ENCODE measurements at regions not wholly inside any gene's neighbourhood (a gene's known extent, or its start where the extent isn't known, plus 50 kb on each side); places are given as distances from the start of the nearest gene placed in this dataset.
"Not testable (repeated sequence)": the region's sequence is repeated elsewhere in the genome, so short reads cannot be mapped to it uniquely, and the experiment has no call there.

DNA sequence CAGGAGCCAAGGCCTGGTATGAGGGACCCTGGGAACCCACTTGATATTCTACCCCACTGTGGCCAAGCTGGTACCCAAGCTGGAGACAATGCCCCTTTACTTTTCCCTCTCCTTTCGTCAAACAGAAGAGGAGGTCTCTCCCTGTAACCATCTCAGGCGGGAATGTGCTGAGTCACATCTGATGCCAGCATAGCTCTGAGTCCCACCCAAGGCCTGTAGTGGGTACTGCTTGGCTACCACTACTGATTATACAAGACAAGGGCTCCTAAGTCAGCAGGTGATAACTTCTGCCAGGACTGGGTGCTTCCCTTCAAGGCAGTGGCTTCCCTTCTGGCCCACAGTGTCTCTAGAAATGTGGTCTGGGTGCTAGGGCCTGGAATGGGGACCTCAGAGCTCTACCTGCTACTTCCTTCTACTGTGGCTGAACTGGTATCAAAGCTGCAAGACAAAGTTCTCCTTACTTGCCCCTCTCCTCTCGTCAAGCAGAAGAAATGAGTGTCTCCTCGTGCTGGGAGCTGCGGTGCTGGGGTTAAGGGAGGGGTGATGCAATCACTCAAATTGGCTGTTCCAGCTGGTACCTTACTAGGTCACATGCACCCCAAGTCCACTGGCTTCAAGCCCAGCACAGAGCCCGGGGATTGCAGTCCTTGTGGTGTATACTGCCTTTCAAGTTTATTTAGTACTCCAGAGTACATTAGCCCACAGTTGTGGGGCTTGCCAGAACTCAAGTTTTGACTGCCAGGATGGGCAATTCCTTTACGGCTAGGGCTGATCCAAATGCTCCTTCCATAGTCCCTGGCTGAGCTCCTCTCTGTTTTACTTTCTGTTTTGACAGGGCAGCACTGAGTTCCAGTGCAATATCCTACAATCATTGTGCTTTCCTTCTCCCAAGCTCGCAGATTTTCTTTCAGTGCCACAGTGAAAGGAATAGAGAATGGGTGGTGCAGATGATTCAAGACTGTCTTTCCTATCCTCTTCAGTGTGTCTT is 419.7 kb upstream of the CNTN5 start:
- DNase-seq = no peak

DNA sequence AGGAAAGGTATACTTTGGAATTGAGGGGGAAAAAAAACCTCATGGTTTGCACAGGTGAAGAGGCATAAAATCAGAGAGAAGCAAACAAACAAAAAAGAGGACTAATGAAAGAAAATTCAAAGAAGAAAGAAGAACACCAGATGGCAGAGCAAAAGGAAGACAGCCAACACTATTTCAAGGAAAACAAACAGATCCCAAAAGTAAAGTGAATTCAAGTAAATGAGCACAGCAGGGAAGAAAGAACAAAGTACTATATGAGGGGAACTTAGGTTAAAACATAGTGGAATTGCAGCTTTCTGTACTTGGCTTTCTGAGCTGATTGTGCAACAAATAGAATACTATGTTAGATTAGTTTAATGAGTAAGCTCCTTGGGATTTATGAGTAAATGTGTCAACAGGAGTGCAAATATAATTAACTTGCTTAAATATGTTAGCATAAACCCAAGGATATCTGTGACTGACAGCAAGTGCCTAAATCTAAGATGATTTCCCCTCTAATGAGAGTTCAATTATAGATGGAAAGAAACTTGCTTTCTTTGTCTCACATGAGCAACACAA is 404.6 kb upstream of the CNTN5 start:
- DNase-seq = no peak

GRCh38 chr11:98621767-98622166 is 399.0 kb upstream of the CNTN5 start:
- no peak for DNase-seq

GRCh38 chr11:98625526-98625925 is 395.2 kb upstream of the CNTN5 start:
- DNase-seq = no peak

DNA sequence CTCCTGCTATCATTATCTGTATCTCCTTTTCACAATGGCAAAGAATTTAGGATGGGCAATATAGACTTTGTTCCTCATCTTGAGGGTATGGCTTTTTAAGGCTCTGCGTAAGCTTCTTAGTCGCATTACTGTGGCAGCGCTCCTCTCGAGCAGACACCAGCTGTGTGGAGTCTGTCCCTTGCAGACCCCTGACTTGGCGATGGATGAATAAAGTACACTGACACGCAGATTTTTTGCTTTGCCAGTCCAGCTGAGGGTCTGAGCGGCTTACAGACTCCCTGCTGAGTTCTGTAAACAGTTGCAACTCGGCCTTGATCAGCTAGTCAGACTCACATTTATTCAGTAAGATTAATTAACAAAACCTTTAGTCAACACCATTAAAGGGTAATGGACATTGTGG is 390.0 kb upstream of the CNTN5 start:
- DNase-seq = no peak

- no peak for DNase-seq
These were observed 363.0 kb upstream of the CNTN5 start for GRCh38 chr11:98657711-98658110.

- no peak for DNase-seq
These were observed 361.3 kb upstream of the CNTN5 start for GRCh38 chr11:98659431-98659830.

DNA sequence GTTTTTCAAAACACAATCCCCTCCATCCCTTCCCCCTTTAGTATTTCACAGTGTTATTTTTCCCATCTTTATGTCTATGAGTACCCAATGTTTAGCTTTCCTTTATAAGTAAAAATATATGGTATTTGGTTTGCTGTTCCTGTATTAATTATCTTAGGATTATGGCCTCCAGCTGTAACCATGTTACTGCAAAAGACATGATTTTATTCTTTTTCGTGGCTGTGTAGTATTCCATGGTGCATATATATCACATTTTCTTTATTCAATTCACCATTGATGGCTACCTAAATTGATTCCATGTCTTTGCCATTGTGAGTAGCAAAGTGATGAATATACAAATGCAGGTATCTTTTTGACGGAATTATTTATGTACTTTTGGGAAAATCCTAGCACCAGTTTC is 346.4 kb upstream of the CNTN5 start:
- DNase-seq = no peak

- DNase-seq = no peak
These were observed 341.1 kb upstream of the CNTN5 start for GRCh38 chr11:98679673-98680072.

DNA sequence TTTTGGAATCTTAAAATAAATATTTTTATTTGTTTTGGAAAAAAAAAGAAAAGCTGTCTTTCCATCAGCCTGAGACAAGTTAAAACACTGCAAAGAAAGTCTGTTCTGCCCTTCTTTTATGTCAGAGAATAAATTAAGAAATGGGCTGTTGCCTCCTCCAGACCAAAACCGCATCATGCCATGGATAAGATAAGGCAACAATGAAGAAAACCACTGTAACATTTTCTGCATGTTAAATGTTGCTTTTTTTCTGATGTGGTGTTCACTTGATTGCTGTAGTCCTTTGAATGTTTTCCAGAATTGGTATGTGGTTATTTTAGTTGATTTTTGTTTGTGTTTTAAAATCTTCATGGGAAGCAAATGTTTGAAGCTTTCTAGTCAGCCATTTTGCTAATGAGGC is 319.2 kb upstream of the CNTN5 start:
- no peak for DNase-seq

DNA sequence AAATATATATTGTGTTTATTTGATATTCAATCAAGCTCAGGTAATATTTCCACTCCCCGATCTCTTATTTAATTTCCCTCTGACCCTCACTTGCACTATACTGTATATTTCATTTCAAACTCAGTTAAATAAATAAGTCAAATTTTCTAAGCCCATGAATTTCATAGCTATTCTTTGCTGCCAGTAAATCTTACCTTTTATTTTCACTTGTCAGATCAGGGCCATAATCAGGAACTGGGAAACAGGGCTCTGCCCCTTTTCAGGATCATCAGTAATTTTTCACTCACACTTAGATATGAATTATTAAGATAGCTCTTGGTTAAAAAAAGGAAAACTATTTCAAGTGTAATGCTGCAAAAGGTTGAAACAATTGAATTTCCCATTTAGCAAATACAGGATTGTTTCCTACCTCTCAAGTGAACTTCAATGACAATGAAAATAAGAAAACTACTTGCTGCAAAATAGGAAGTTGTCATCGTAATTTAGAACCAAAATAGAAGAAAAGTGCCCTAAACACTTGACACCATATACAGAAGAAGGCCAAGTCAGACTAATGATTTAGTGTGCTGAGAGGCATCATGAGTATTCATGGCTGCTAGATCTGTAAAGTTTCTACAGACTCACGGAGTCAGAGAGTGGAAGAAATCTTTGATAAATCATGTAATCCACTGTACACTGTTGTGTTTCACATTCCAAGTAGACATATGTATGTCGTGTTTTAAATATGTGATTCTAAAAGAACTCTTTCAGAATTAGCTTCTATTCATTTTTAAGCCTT is 316.8 kb upstream of the CNTN5 start:
- DNase-seq = no peak

DNA sequence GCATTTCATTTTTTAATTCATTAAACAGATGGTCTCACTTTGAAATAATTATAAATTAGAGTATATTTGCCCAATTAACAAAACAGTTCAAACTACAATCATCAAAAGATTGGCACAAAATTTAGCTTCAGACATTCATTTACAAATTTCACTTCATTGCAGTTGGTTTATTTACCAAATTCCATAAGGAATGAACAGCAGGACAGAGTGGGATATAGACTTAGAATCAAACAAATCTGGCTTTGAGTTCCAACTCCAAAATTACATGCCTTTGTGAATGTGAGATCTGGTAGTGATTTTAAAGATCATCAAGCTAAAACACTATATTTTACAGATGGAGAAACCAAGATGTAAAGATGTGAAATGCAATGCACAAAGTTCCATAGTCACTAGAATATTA is 310.7 kb upstream of the CNTN5 start:
- DNase-seq = no peak

GRCh38 chr11:98710986-98711385 is 309.8 kb upstream of the CNTN5 start:
- DNase-seq = no peak

DNA sequence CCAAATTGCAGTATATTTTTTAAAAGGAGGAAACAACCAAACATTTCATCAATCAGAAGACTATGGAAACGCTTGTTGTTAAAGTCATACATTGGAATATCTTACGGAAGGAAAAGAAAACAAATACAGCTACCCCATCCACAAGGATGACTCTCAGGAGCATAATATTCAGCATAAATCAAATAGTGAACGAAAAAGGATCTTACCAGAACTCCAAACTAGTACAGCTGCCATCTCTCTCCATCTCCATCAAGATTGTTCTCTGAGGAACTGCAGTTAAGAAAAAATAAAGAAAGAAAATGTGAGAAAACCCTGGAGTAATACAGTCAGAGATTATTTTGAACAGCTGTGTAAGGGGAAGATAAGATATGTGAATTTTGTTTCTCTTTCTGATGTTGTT is 299.8 kb upstream of the CNTN5 start:
- no peak for DNase-seq

GRCh38 chr11:98725471-98725870 is 295.3 kb upstream of the CNTN5 start:
- DNase-seq = no peak

DNA sequence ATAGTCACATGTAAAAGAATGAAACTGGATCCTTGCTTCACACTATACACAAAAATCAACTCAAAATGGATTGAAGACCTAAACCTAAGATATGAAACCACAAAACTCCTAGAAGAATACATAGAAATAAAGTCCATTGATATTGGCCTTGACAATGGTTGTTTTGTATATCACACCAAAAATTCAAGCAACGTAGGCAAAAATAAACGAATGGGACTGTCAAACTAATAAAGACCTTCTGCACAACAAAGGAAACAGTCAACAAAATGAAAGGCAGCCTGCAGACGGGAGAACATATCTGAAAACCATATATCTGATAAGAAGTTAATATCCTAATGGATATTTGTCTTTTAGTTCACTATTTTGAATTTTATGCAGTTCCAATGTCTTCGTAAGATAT is 292.3 kb upstream of the CNTN5 start:
- no peak for DNase-seq

- DNase-seq = no peak
These were observed 291.6 kb upstream of the CNTN5 start for GRCh38 chr11:98729118-98729517.

DNA sequence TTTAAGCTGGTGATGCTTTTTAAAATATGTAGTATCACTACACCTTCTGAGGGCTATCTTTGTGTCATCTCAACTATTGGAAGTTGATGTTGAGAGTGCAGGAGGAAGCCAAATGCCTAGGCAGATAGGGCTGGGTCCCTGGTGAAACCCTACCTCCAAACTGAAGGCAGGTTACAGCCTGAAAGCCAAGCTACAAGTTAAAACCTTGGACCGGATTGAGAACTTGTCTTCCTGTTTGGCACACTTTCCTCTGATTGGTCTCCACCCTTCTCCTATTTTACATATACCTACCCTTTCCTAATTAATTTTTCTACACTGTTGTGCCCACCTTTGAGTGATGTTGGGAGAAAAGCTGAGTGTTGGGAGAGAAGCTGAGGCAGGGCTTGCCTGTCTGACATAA is 287.8 kb upstream of the CNTN5 start:
- DNase-seq = no peak

DNA sequence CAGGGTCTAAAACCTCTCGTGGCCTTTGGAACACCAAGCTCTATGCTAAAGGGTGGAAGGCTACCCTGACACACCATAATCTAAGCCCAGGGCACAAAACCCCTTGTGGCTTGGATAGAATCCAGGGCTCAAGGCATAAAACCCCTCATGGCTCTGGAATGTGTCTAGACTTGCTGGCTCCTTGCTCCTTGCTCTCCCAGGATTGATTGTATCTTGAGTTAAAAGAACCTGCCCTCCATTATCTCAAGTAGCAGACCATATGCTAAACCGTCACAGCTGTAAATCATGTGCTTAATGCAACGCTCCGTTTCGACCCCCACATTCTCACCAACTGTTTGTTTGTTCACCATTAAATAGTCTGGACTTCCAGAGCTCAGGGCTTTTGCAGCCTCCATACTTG is 287.4 kb upstream of the CNTN5 start:
- DNase-seq = not testable (repeated sequence)

DNA sequence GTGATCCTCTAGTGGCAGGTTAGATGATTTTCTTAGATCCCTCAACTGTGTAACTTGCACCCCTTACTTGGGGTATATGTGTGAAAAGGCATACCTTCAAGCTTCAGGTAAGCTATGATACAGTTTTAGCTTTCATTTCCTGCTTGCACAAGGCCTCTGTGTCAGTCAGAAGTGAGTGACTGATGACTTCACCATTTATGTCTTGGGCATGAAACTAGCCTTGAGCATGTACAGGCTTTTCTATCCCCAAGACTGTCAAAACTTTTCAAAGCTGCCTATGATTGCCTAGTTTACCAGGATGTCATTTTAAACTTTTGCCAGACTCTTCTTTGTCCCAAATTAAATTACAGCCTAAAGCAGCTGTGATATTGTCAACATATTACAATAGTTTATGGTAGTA is 286.1 kb upstream of the CNTN5 start:
- DNase-seq = no peak

GRCh38 chr11:98736833-98737232 is 283.9 kb upstream of the CNTN5 start:
- DNase-seq = no peak

GRCh38 chr11:98740321-98740720 is 280.4 kb upstream of the CNTN5 start:
- no peak for DNase-seq

- DNase-seq = not testable (repeated sequence)
These were observed 257.3 kb upstream of the CNTN5 start for GRCh38 chr11:98763446-98763845.

- no peak for DNase-seq
These were observed 253.8 kb upstream of the CNTN5 start for GRCh38 chr11:98766903-98767302.
